ENCODE measurements at regions not wholly inside any gene's neighbourhood (a gene's known extent, or its start where the extent isn't known, plus 50 kb on each side); places are given as distances from the start of the nearest gene placed in this dataset.

DNA sequence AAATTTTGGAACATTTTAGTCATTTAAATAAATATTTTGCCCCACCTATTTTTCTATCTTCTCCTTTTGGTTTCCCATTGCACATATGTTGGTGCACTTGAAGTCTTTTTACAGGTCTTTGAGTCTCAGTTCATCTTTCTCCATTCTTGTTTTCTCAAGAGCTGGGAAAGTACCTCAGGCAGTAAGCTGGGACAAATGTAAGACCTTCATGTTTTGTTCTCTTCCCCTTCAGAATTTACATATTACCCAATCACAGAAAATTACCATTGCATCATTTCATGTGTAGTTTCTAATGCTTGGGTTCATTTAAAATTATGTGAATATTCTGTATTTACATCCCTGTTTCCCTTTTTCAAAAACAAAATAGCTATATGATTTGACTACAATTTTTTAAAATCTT is 1150.0 kb upstream of the POT1 start:
- no peaks in the 10 kb centered on the region for H4K20me1 ChIP-seq (ENCODE audit: control insufficient read depth, extremely low read depth, insufficient read depth, low read length)
- no peaks in the 10 kb centered on the region for H3K36me3 ChIP-seq (ENCODE audit: control insufficient read depth, insufficient read depth, low read length)
- H3K4me3 ChIP-seq (replicated peaks in 1 of 4; ENCODE audit: control extremely low read depth in 1 of 4, insufficient read depth in 1 of 4, low read depth in 3 of 4, low read length in 4 of 4) = no peak overlapping the region
- no peaks in the 10 kb centered on the region for H3K4me1 ChIP-seq (ENCODE audit: control insufficient read depth, extremely low read depth, insufficient read depth, low read length)
- H3K4me2 ChIP-seq (ENCODE audit: extremely low read depth, insufficient read depth, low read length) = no peak overlapping the region
- no peaks in the 10 kb centered on the region for H3K79me2 ChIP-seq (ENCODE audit: control insufficient read depth, insufficient read depth, low read length)
- H3K9ac ChIP-seq (ENCODE audit: insufficient read depth, low read length) = no peak overlapping the region
- H3K27me3 ChIP-seq (ENCODE audit: control insufficient read depth, insufficient read depth, low read length) = no peaks in the 10 kb centered on the region
- H2AFZ ChIP-seq (ENCODE audit: low read length) = no peak overlapping the region
- no peak overlapping the region for H3K27ac ChIP-seq (ENCODE audit: insufficient read depth, low read length)
- TF ChIP-seq, protein P1, sequence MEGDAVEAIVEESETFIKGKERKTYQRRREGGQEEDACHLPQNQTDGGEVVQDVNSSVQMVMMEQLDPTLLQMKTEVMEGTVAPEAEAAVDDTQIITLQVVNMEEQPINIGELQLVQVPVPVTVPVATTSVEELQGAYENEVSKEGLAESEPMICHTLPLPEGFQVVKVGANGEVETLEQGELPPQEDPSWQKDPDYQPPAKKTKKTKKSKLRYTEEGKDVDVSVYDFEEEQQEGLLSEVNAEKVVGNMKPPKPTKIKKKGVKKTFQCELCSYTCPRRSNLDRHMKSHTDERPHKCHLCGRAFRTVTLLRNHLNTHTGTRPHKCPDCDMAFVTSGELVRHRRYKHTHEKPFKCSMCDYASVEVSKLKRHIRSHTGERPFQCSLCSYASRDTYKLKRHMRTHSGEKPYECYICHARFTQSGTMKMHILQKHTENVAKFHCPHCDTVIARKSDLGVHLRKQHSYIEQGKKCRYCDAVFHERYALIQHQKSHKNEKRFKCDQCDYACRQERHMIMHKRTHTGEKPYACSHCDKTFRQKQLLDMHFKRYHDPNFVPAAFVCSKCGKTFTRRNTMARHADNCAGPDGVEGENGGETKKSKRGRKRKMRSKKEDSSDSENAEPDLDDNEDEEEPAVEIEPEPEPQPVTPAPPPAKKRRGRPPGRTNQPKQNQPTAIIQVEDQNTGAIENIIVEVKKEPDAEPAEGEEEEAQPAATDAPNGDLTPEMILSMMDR (conservative IDR thresholded peaks at IDR 0.05 in 1 of 2, IDR thresholded peaks at IDR 0.05 in 1 of 2; ENCODE audit: low read depth in 1 of 2, low read length in 2 of 2) = no peak
- TF ChIP-seq EZH2 (IDR thresholded peaks at IDR 0.05; ENCODE audit: low read length, missing control alignments) = no peak
- no peaks in the 10 kb centered on the region for H3K9me3 ChIP-seq (ENCODE audit: control insufficient read depth, insufficient read depth, low read depth, low read length)
- no peak for DNase-seq (ENCODE audit: low read depth in 2 of 2)

DNA sequence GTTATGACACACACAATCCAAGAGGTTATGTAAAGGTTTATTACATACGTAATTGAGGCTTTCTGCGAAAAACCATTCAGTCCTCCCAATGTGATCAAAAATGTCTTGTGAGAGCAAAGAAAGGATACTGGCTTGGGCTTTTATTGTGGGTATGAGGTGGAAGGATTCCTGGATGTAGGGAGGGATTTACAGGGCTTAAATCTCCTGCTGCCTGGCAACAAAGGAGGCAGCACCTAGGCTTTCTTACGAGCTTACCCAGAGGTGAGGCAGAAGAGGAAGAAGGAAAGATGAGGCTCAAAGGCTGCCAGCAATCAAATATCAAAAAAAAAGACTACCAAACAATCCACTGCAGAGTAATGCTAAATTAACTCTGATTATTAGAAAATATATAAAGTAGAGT is 1149.5 kb upstream of the POT1 start:
- no peaks in the 10 kb centered on the region for H4K20me1 ChIP-seq (ENCODE audit: control insufficient read depth, extremely low read depth, insufficient read depth, low read length)
- H3K27ac ChIP-seq (ENCODE audit: insufficient read depth, low read length) = no peak overlapping the region
- H3K4me2 ChIP-seq (ENCODE audit: extremely low read depth, insufficient read depth, low read length) = no peak overlapping the region
- no peak overlapping the region for H3K9ac ChIP-seq (ENCODE audit: insufficient read depth, low read length)
- H3K79me2 ChIP-seq (ENCODE audit: control insufficient read depth, insufficient read depth, low read length) = no peaks in the 10 kb centered on the region
- TF ChIP-seq, protein P1 (conservative IDR thresholded peaks at IDR 0.05 in 1 of 2, IDR thresholded peaks at IDR 0.05 in 1 of 2; ENCODE audit: low read depth in 1 of 2, low read length in 2 of 2) = no peak
- TF ChIP-seq EZH2 (IDR thresholded peaks at IDR 0.05; ENCODE audit: low read length, missing control alignments) = no peak
- no peaks in the 10 kb centered on the region for H3K27me3 ChIP-seq (ENCODE audit: control insufficient read depth, insufficient read depth, low read length)
- H2AFZ ChIP-seq (ENCODE audit: low read length) = no peak overlapping the region
- no peaks in the 10 kb centered on the region for H3K4me1 ChIP-seq (ENCODE audit: control insufficient read depth, extremely low read depth, insufficient read depth, low read length)
- DNase-seq (ENCODE audit: low read depth in 2 of 2) = no peak
- H3K36me3 ChIP-seq (ENCODE audit: control insufficient read depth, insufficient read depth, low read length) = no peaks in the 10 kb centered on the region
- H3K4me3 ChIP-seq (replicated peaks in 1 of 4; ENCODE audit: control extremely low read depth in 1 of 4, insufficient read depth in 1 of 4, low read depth in 3 of 4, low read length in 4 of 4) = no peak overlapping the region
- no peaks in the 10 kb centered on the region for H3K9me3 ChIP-seq (ENCODE audit: control insufficient read depth, insufficient read depth, low read depth, low read length)

DNA sequence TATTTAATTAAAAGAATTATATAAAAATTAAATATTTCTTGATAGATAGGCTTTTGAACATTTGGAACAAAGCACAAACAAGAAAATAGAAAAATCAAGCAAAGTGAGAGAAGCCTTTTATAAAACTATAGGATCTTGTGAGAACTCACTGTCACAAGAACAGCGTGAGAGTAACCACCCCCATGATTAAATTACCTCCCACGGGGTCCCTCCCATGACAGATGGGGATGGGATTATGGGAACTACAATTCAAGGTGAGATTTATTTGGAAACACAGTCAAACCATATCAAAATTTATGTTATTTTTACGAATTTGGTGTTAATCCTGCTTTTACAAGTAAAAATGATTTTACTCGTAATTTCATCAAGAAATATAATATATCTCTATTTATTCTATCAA is 1136.1 kb upstream of the POT1 start:
- Histone ChIP-seq H3K27me3 (ENCODE audit: control insufficient read depth, insufficient read depth, low read length) (no peaks in the 10 kb centered on the region), H3K9me3 (ENCODE audit: control insufficient read depth, insufficient read depth, low read depth, low read length) (no peaks in the 10 kb centered on the region), H2AFZ (ENCODE audit: low read length) (no peak overlapping the region), H3K4me1 (ENCODE audit: control insufficient read depth, extremely low read depth, insufficient read depth, low read length) (no peaks in the 10 kb centered on the region), H3K4me2 (ENCODE audit: extremely low read depth, insufficient read depth, low read length) (no peak overlapping the region), H3K27ac (ENCODE audit: insufficient read depth, low read length) (no peak overlapping the region), H3K36me3 (ENCODE audit: control insufficient read depth, insufficient read depth, low read length) (no peaks in the 10 kb centered on the region), H3K4me3 (replicated peaks in 1 of 4; ENCODE audit: control extremely low read depth in 1 of 4, insufficient read depth in 1 of 4, low read depth in 3 of 4, low read length in 4 of 4) (no peak overlapping the region), H3K9ac (ENCODE audit: insufficient read depth, low read length) (no peak overlapping the region), H4K20me1 (ENCODE audit: control insufficient read depth, extremely low read depth, insufficient read depth, low read length) (no peaks in the 10 kb centered on the region), H3K79me2 (ENCODE audit: control insufficient read depth, insufficient read depth, low read length) (no peaks in the 10 kb centered on the region)
- DNase-seq (ENCODE audit: low read depth in 2 of 2) = no peak
- TF ChIP-seq, protein P1 (conservative IDR thresholded peaks at IDR 0.05 in 1 of 2, IDR thresholded peaks at IDR 0.05 in 1 of 2; ENCODE audit: low read depth in 1 of 2, low read length in 2 of 2) = no peak
- TF ChIP-seq EZH2 (IDR thresholded peaks at IDR 0.05; ENCODE audit: low read length, missing control alignments) = no peak

All from fibroblast of lung (primary cell).